ENCODE measurements at regions not wholly inside any gene's neighbourhood (a gene's known extent, or its start where the extent isn't known, plus 50 kb on each side); places are given as distances from the start of the nearest gene placed in this dataset.
"Not testable (repeated sequence)": the region's sequence is repeated elsewhere in the genome, so short reads cannot be mapped to it uniquely, and the experiment has no call there.

- no peaks in the 10 kb centered on the region for H3K79me2 ChIP-seq (ENCODE audit: insufficient read depth, low read length)
- Mint-ChIP-seq H3K36me3 (no peaks in the 10 kb centered on the region), H3K4me3 (no peak overlapping the region), H3K27me3 (ENCODE audit: low read depth in 3 of 3) (no peaks in the 10 kb centered on the region), H3K27ac (no peak overlapping the region), H3K9me3 (peaks cover 7 to 23% (median 19%) of the 10 kb centered on the region in 7 donors), H3K4me1 (no peaks in the 10 kb centered on the region)
- no peak overlapping the region for H2AFZ ChIP-seq (ENCODE audit: insufficient read depth, low read depth, low read length, poor library complexity, severe bottlenecking)
- no peak overlapping the region for H3K27ac ChIP-seq (ENCODE audit: low read depth in 1 of 2, low read length in 2 of 2)
- DNase-seq, result no peak
- WGBS (ENCODE audit: insufficient coverage), result 93% methylated on average over 3 of the region's 8 CpGs
- no peak overlapping the region for H3K4me2 ChIP-seq (replicated peaks; ENCODE audit: extremely low read depth, low read length, poor library complexity, severe bottlenecking)
- no peak overlapping the region for H3K9ac ChIP-seq (ENCODE audit: insufficient read depth, low read length, poor library complexity, severe bottlenecking)
- H3K4me3 ChIP-seq (replicated peaks in 1 of 3; ENCODE audit: low read depth in 2 of 3, low read length in 3 of 3), result no peak overlapping the region
- no peaks in the 10 kb centered on the region for H3K4me1 ChIP-seq (ENCODE audit: control insufficient read depth in 1 of 2, insufficient read depth in 2 of 2, low read length in 2 of 2)
- intact Hi-C loops (cut with micrococcal nuclease), result no loop called here
- H3K27me3 ChIP-seq (ENCODE audit: control insufficient read depth in 2 of 2, insufficient read depth in 2 of 2, low read length in 2 of 2), result no peaks in the 10 kb centered on the region
- TF ChIP-seq CTCF (IDR thresholded peaks at IDR 0.05), result no peak
- H3K36me3 ChIP-seq (replicated peaks in 1 of 2; ENCODE audit: control insufficient read depth in 1 of 2, insufficient read depth in 2 of 2, low read length in 2 of 2), result no peaks in the 10 kb centered on the region
- H4K20me1 ChIP-seq (ENCODE audit: insufficient read depth, low read length), result no peaks in the 10 kb centered on the region
- peaks cover 7 to 12% of the 10 kb centered on the region in 2 donors for H3K9me3 ChIP-seq (replicated peaks in 1 of 2; ENCODE audit: control insufficient read depth in 1 of 2, insufficient read depth in 1 of 2, low read length in 2 of 2)
Observed at GRCh38 chr4:179719766-179720450, 2277.7 kb upstream of the AGA start.

- H3K27ac ChIP-seq (ENCODE audit: low read depth in 1 of 2, low read length in 2 of 2); H3K4me1 Mint-ChIP-seq; H3K9ac ChIP-seq (ENCODE audit: insufficient read depth, low read length, poor library complexity, severe bottlenecking); H4K20me1 ChIP-seq (ENCODE audit: insufficient read depth, low read length); H3K79me2 ChIP-seq (ENCODE audit: insufficient read depth, low read length); DNase-seq; H3K4me1 ChIP-seq (ENCODE audit: control insufficient read depth in 1 of 2, insufficient read depth in 2 of 2, low read length in 2 of 2); H2AFZ ChIP-seq (ENCODE audit: insufficient read depth, low read depth, low read length, poor library complexity, severe bottlenecking); H3K4me2 ChIP-seq (replicated peaks; ENCODE audit: extremely low read depth, low read length, poor library complexity, severe bottlenecking); H3K27me3 Mint-ChIP-seq (ENCODE audit: low read depth in 3 of 3); H3K36me3 ChIP-seq (replicated peaks in 1 of 2; ENCODE audit: control insufficient read depth in 1 of 2, insufficient read depth in 2 of 2, low read length in 2 of 2); H3K27me3 ChIP-seq (ENCODE audit: control insufficient read depth in 2 of 2, insufficient read depth in 2 of 2, low read length in 2 of 2); H3K27ac Mint-ChIP-seq; H3K36me3 Mint-ChIP-seq; H3K4me3 ChIP-seq (replicated peaks in 1 of 3; ENCODE audit: low read depth in 2 of 3, low read length in 3 of 3); H3K4me3 Mint-ChIP-seq; intact Hi-C loops (cut with micrococcal nuclease): not testable (repeated sequence)
- 73% methylated on average over 3 of the region's 6 CpGs for WGBS (ENCODE audit: insufficient coverage)
- H3K9me3 Mint-ChIP-seq, result peaks cover 11 to 18% (median 14%) of the 10 kb centered on the region in 7 donors
- peaks cover 15 to 19% of the 10 kb centered on the region in 2 donors for H3K9me3 ChIP-seq (replicated peaks in 1 of 2; ENCODE audit: control insufficient read depth in 1 of 2, insufficient read depth in 1 of 2, low read length in 2 of 2)
Observed at GRCh38 chr4:179726491-179726890, 2284.3 kb upstream of the AGA start.

All from CD14-positive monocyte (primary cell).